ENCODE measurements at regions not wholly inside any gene's neighbourhood (a gene's known extent, or its start where the extent isn't known, plus 50 kb on each side); places are given as distances from the start of the nearest gene placed in this dataset.

DNA sequence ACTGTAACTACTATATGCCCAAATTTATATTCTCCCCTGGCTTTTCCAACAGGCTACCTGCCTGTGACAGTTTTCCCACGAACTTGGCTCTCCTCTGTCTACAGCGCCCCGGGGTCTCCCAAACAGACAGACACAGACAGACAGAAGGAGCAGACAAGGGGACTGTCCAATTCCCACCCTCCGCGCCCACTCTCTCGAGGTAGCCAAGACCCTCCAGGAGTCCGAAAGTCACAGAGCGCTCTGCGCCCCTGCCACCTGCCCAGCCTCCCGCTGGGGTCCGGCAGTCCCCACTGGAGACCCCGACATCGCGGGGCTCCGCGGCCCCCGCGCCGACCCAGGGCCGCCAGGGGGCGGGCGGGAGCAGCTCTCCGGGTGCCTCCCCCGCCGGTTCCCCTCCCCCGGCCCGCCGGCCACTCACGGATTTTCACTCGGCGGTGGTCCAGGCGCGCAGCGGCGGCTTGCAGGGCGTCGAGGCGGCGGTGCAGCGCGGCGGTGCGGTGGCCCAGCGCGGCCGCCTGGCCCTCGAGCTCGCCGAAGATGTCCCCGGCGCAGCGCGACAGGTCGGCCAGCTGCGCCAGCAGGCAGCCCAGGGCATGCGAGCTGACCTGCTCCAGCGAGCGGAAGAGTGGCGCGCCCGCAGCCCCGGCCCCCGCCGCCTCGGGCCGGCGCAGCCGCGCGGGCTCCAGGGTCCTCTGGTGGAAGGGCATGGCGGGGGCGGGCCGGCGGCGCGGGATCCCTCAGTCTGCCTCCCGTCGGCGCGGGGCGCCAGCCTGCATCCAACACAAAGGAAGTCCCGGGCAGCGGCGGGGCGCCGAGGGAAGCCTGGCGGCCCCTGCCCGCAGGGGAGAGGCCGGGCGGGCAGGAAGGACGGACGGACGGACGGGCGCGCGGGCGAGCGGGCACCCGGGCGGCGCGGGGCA lies 81.3 kb upstream of the CCDC28A start (continued):
- TF ChIP-seq, protein P1, sequence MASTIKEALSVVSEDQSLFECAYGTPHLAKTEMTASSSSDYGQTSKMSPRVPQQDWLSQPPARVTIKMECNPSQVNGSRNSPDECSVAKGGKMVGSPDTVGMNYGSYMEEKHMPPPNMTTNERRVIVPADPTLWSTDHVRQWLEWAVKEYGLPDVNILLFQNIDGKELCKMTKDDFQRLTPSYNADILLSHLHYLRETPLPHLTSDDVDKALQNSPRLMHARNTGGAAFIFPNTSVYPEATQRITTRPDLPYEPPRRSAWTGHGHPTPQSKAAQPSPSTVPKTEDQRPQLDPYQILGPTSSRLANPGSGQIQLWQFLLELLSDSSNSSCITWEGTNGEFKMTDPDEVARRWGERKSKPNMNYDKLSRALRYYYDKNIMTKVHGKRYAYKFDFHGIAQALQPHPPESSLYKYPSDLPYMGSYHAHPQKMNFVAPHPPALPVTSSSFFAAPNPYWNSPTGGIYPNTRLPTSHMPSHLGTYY (CRISPR knock-in tag; IDR thresholded peaks at IDR 0.05): no peak
- TF ChIP-seq SP1 (CRISPR knock-in tag; conservative IDR thresholded peaks at IDR 0.05): no peak
- TF ChIP-seq ZNF121 (CRISPR knock-in tag; IDR thresholded peaks at IDR 0.05): no peak
- TF ChIP-seq, protein P2, sequence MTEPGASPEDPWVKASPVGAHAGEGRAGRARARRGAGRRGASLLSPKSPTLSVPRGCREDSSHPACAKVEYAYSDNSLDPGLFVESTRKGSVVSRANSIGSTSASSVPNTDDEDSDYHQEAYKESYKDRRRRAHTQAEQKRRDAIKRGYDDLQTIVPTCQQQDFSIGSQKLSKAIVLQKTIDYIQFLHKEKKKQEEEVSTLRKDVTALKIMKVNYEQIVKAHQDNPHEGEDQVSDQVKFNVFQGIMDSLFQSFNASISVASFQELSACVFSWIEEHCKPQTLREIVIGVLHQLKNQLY (CRISPR knock-in tag; IDR thresholded peaks at IDR 0.05): no peak
- no peak for TF ChIP-seq GTF2I (CRISPR knock-in tag; conservative IDR thresholded peaks at IDR 0.05)
- no peak for TF ChIP-seq ZNF219 (CRISPR knock-in tag; IDR thresholded peaks at IDR 0.05; ENCODE audit: borderline replicate concordance)
- no peak for TF ChIP-seq RELA (CRISPR knock-in tag; IDR thresholded peaks at IDR 0.05; ENCODE audit: borderline replicate concordance)
- no peak for TF ChIP-seq NFE2L1 (CRISPR knock-in tag; IDR thresholded peaks at IDR 0.05)
- no peak for TF ChIP-seq EMX1 (CRISPR knock-in tag; IDR thresholded peaks at IDR 0.05)
- no peak for TF ChIP-seq SMAD3 (CRISPR knock-in tag; IDR thresholded peaks at IDR 0.05; ENCODE audit: borderline replicate concordance)
- TF ChIP-seq, protein P3, sequence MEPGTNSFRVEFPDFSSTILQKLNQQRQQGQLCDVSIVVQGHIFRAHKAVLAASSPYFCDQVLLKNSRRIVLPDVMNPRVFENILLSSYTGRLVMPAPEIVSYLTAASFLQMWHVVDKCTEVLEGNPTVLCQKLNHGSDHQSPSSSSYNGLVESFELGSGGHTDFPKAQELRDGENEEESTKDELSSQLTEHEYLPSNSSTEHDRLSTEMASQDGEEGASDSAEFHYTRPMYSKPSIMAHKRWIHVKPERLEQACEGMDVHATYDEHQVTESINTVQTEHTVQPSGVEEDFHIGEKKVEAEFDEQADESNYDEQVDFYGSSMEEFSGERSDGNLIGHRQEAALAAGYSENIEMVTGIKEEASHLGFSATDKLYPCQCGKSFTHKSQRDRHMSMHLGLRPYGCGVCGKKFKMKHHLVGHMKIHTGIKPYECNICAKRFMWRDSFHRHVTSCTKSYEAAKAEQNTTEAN (CRISPR knock-in tag; IDR thresholded peaks at IDR 0.05): no peak
- no peak for TF ChIP-seq NR2C2 (CRISPR knock-in tag; IDR thresholded peaks at IDR 0.05)
- TF ChIP-seq ZBTB21 (CRISPR knock-in tag; IDR thresholded peaks at IDR 0.05; ENCODE audit: borderline replicate concordance): no peak
- TF ChIP-seq ZNF532 (CRISPR knock-in tag; IDR thresholded peaks at IDR 0.05; ENCODE audit: borderline replicate concordance): no peak

GRCh38 chr6:138692978-138693909 lies 80.3 kb upstream of the CCDC28A start:
- ATAC-seq (peak; percentile 72), DNase-seq (ENCODE audit: low spot score) (peak; percentile 83)
- Mint-ChIP-seq H3K27me3 (ENCODE audit: low read depth) (peaks cover 5% of the 10 kb centered on the region; the same call in 1 of the 2 replicates), H3K36me3 (no peaks in the 10 kb centered on the region), H3K27ac (peak overlapping the region; percentile 91), H3K9me3 (no peaks in the 10 kb centered on the region), H3K4me3 (peak overlapping the region; percentile 96), H3K4me1 (peaks cover 35% of the 10 kb centered on the region)
- POLR2A ChIA-PET: interaction anchor here (0.9 kb wide), 1 partner anchor 55 kb away, joined by 3 read pairs; no protein-coding TSS in a partner anchor
- CTCF ChIA-PET: interaction anchor here (0.8 to 3.4 kb wide), 20 partner anchors 10 to 294 kb away, joined by 3 to 18 read pairs (median 4); partner anchors contain the start of genes CCDC28A, HEBP2 and REPS1
- TF ChIP-seq ATF6 (CRISPR knock-in tag; IDR thresholded peaks at IDR 0.05): no peak
- TF ChIP-seq ATF1 (CRISPR knock-in tag; IDR thresholded peaks at IDR 0.05): 0 out of 2 replicates have a peak, but pooled peaks have one; percentile 11
- peak; percentile 66 for TF ChIP-seq ZNF423 (CRISPR knock-in tag; IDR thresholded peaks at IDR 0.05)
- no peak for TF ChIP-seq ZNF671 (CRISPR knock-in tag; IDR thresholded peaks at IDR 0.05)
- TF ChIP-seq RORB (CRISPR knock-in tag; IDR thresholded peaks at IDR 0.05): no peak
- TF ChIP-seq, protein P4, sequence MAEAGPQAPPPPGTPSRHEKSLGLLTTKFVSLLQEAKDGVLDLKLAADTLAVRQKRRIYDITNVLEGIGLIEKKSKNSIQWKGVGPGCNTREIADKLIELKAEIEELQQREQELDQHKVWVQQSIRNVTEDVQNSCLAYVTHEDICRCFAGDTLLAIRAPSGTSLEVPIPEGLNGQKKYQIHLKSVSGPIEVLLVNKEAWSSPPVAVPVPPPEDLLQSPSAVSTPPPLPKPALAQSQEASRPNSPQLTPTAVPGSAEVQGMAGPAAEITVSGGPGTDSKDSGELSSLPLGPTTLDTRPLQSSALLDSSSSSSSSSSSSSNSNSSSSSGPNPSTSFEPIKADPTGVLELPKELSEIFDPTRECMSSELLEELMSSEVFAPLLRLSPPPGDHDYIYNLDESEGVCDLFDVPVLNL (CRISPR knock-in tag; IDR thresholded peaks at IDR 0.05; ENCODE audit: borderline replicate concordance, low read depth): no peak
- TF ChIP-seq TEAD4 (CRISPR knock-in tag; IDR thresholded peaks at IDR 0.05): no peak

All from WTC11 (cell line).